GM18519 (cell line): ENCODE measurements at regions not wholly inside any gene's neighbourhood (a gene's known extent, or its start where the extent isn't known, plus 50 kb on each side); places are given as distances from the start of the nearest gene placed in this dataset.

Experiments
- ATAC-seq: cut with Tn5 transposase; IDR thresholded peaks from one replicate; pipeline ENCODE4 v1.9.1; 2021; ENCODE audit warnings: mild to moderate bottlenecking, moderate library complexity; ENCODE audit not compliant: unreplicated experiment, low FRiP score

GRCh38 chr5:98604721-98605425 is 168.6 kb upstream of the RGMB start:
- ATAC-seq: no peak

GRCh38 chr5:98605426-98605825 is 168.0 kb upstream of the RGMB start:
- no peak for ATAC-seq

GRCh38 chr5:98606961-98607360 is 166.5 kb upstream of the RGMB start:
- ATAC-seq: no peak

- no peak for ATAC-seq
These were observed 165.4 kb upstream of the RGMB start for GRCh38 chr5:98608052-98608451.

- ATAC-seq: no peak
These were observed 159.1 kb upstream of the RGMB start for GRCh38 chr5:98614341-98614740.

GRCh38 chr5:98621821-98622220 is 151.6 kb upstream of the RGMB start:
- ATAC-seq: no peak

- no peak for ATAC-seq
These were observed 149.2 kb upstream of the RGMB start for GRCh38 chr5:98624145-98624880.

GRCh38 chr5:98627121-98627520 is 146.3 kb upstream of the RGMB start:
- ATAC-seq: no peak

GRCh38 chr5:98630621-98631020 is 142.8 kb upstream of the RGMB start:
- no peak for ATAC-seq

GRCh38 chr5:98631311-98632054 is 142.0 kb upstream of the RGMB start:
- ATAC-seq: no peak

GRCh38 chr5:98635656-98636055 is 137.8 kb upstream of the RGMB start:
- ATAC-seq: no peak

- no peak for ATAC-seq
These were observed 136.3 kb upstream of the RGMB start for GRCh38 chr5:98637116-98637515.

GRCh38 chr5:98637557-98637956 is 135.9 kb upstream of the RGMB start:
- ATAC-seq: no peak

GRCh38 chr5:98638111-98638510 is 135.4 kb upstream of the RGMB start:
- ATAC-seq: no peak

- no peak for ATAC-seq
These were observed 134.8 kb upstream of the RGMB start for GRCh38 chr5:98638701-98639100.

GRCh38 chr5:98639274-98639673 is 134.2 kb upstream of the RGMB start:
- no peak for ATAC-seq

- ATAC-seq: no peak
These were observed 131.8 kb upstream of the RGMB start for GRCh38 chr5:98641671-98642070.

GRCh38 chr5:98643569-98643968 is 129.9 kb upstream of the RGMB start:
- ATAC-seq: no peak

- no peak for ATAC-seq
These were observed 121.7 kb upstream of the RGMB start for GRCh38 chr5:98651715-98652114.

GRCh38 chr5:98656125-98656795 is 117.2 kb upstream of the RGMB start:
- no peak for ATAC-seq

GRCh38 chr5:98656796-98657195 is 116.7 kb upstream of the RGMB start:
- ATAC-seq: no peak
